A549 (cell line): ENCODE measurements at regions not wholly inside any gene's neighbourhood (a gene's known extent, or its start where the extent isn't known, plus 50 kb on each side); places are given as distances from the start of the nearest gene placed in this dataset.

Source experiments
- CBX2 ChIP-seq: fragments of 200-600 bp; sonication (generic); IDR thresholded peaks from 2 replicates; pipeline ENCODE4 v1.6.1; 2016; ENCODE audit warnings: low read depth, mild to moderate bottlenecking, borderline replicate concordance
- CHD2 ChIP-seq: fragments of 150-350 bp; IDR thresholded peaks from 2 replicates; pipeline ENCODE4 v1.6.1; 2014; ENCODE audit warnings: low read length; ENCODE audit not compliant: partially characterized antibody
- CTCF ChIP-seq: fragments of >200 bp; sonication (Bioruptor Twin); formaldehyde crosslinking; IDR thresholded peaks from 3 replicates; pipeline ENCODE4 v1.5.1; 2016
- EP300 ChIP-seq, 2 experiments: fragments of >200 bp; sonication (Bioruptor Twin); formaldehyde crosslinking; IDR thresholded peaks; 2 replicates in 1 of 2; 3 replicates in 1 of 2; pipeline ENCODE4 v1.6.1; 2016 to 2017
- ESRRA ChIP-seq: fragments of 150-350 bp; IDR thresholded peaks from 2 replicates; pipeline ENCODE4 v1.6.1; 2014; ENCODE audit warnings: mild to moderate bottlenecking, low read length, borderline replicate concordance
- MAZ ChIP-seq: fragments of 150-350 bp; IDR thresholded peaks from 2 replicates; pipeline ENCODE4 v1.6.1; 2014; ENCODE audit warnings: antibody characterized with exemption, low read depth, low read length, borderline replicate concordance
- MYC ChIP-seq: IDR thresholded peaks from 2 replicates; pipeline ENCODE4 v1.6.1; 2012; ENCODE audit warnings: mild to moderate bottlenecking, inconsistent platforms, low read length, improper control_type of control experiment, borderline replicate concordance
- NR3C1 ChIP-seq: fragments of >200 bp; sonication (Bioruptor Twin); formaldehyde crosslinking; IDR thresholded peaks from 3 replicates; pipeline ENCODE4 v1.6.1; 2017
- POLR2A ChIP-seq: IDR thresholded peaks from 2 replicates; pipeline ENCODE4 v1.6.1; 2012; ENCODE audit warnings: mild to moderate bottlenecking, low read length
- REST ChIP-seq: fragments of 200-600 bp; sonication (generic); IDR thresholded peaks from 2 replicates; pipeline ENCODE4 v1.6.1; 2016; ENCODE audit warnings: antibody characterized with exemption, mild to moderate bottlenecking, moderate library complexity
- RFX5 ChIP-seq: fragments of 450-650 bp; IDR thresholded peaks from 2 replicates; pipeline ENCODE4 v1.7.1; 2014; ENCODE audit warnings: antibody characterized with exemption, mild to moderate bottlenecking, moderate library complexity
- USF2 ChIP-seq: fragments of 450-650 bp; IDR thresholded peaks from 2 replicates; pipeline ENCODE4 v1.6.1; 2014; ENCODE audit warnings: antibody characterized with exemption
- TF ChIP-seq, protein P1 (sequence below): IDR thresholded peaks from 2 replicates; pipeline ENCODE4 v1.6.1; 2012

DNA sequence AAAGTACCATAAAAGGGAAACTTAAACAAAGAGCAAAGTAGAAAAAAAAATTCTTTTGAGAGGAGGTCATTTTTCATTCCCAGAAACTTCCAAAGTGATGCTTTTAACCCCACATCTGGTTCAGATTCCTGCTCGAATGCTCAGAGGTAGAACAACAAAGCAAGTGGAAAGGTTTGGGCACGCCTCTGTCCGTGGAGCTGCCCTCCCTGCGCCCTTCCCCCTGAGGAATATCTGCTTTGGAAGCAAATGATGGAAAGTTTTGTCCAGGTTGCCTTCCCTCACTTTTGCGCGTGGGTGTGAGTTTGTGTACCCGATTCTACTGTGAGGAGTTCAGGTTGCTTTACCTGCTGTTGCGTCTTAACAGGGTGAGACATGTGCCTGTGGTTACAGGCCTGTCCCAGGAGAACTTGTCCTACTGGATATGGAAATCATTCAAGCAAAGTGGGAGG lies 110.2 kb downstream of the KLF5 start:
- TF ChIP-seq POLR2A (no peak), CTCF (no peak), CBX2 (no peak), CHD2 (no peak), USF2 (no peak), REST (no peak), ESRRA (no peak), MYC (no peak), MAZ (no peak), NR3C1 (no peak), EP300 (IDR thresholded peaks at IDR 0.05) (no peak), RFX5 (no peak)
- TF ChIP-seq, protein P1, sequence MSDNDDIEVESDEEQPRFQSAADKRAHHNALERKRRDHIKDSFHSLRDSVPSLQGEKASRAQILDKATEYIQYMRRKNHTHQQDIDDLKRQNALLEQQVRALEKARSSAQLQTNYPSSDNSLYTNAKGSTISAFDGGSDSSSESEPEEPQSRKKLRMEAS, result no peak
